SK-N-SH (cell line): ENCODE measurements at regions not wholly inside any gene's neighbourhood (a gene's known extent, or its start where the extent isn't known, plus 50 kb on each side); places are given as distances from the start of the nearest gene placed in this dataset.
A peak's percentile ranks its signal among the peaks of the same experiment; 100 is the strongest.

Experiments used
- CTCF ChIA-PET: fragments of 300-600, 350-600 bp; formaldehyde crosslinking; extraction: SDS; loops from one replicate; lab custom pipeline; 2021; lab: Yijun Ruan, JAX
- POLR2A ChIA-PET: fragments of 350-600 bp; sonication (Branson Sonifier 250); formaldehyde crosslinking; extraction: SDS; loops from one replicate; lab custom pipeline; 2020; ENCODE audit warnings: antibody characterized with exemption, inconsistent platforms; lab: Yijun Ruan, JAX
- DNase-seq: peaks from one replicate; pipeline ENCODE4 v3.0.0; 2012
- H2AFZ ChIP-seq: fragments of 200-600 bp; sonication (generic); 2 replicates; pipeline ENCODE4 v1.8.1; 2016; ENCODE audit warnings: antibody characterized with exemption, mild to moderate bottlenecking, low read depth
- H3F3A ChIP-seq: fragments of 200-600 bp; sonication (generic); replicated peaks from 2 replicates; pipeline ENCODE3; 2016; ENCODE audit warnings: antibody characterized with exemption, mild to moderate bottlenecking; ENCODE audit not compliant: insufficient read depth
- H3K27ac ChIP-seq, 2 experiments: fragments of 200-500 bp in 1 of 2; fragments of 200-600 bp in 1 of 2; sonication (Bioruptor generic) in 1 of 2; sonication (generic), shearing (Covaris generic) in 1 of 2; 2 replicates each; pipeline versions ENCODE4 v1.5.1 to v1.6.1; 2014 to 2016; ENCODE audit warnings: low read depth in 2 of 2, inconsistent platforms in 1 of 2, low read length in 1 of 2, mild to moderate bottlenecking in 1 of 2, mixed read lengths in 1 of 2
- H3K27me3 ChIP-seq: fragments of 200-600 bp; sonication (generic), shearing (Covaris generic); 2 replicates; pipeline ENCODE4 v1.6.1; 2016; ENCODE audit warnings: mixed run types; ENCODE audit not compliant: insufficient read depth
- H3K36me3 ChIP-seq, 2 experiments: fragments of 200-500 bp in 1 of 2; fragments of 200-600 bp in 1 of 2; sonication (Bioruptor generic) in 1 of 2; sonication (generic) in 1 of 2; replicated peaks in 1 of 2; 2 replicates each; pipeline versions ENCODE3 to v1.5.1; 2014 to 2016; ENCODE audit warnings: low read length in 1 of 2, mild to moderate bottlenecking in 1 of 2; ENCODE audit not compliant: insufficient read depth in 2 of 2, control insufficient read depth in 1 of 2
- H3K4me1 ChIP-seq, 2 experiments: fragments of 200-500 bp in 1 of 2; fragments of 200-600 bp in 1 of 2; sonication (Bioruptor generic) in 1 of 2; sonication (generic), shearing (Covaris generic) in 1 of 2; 2 replicates each; pipeline versions ENCODE4 v1.5.1 to v1.6.1; 2014 to 2016; ENCODE audit warnings: low read depth in 1 of 2, low read length in 1 of 2, mixed run types in 1 of 2; ENCODE audit not compliant: insufficient read depth in 2 of 2, control insufficient read depth in 1 of 2
- H3K4me2 ChIP-seq: fragments of 200-600 bp; sonication (generic), shearing (Covaris generic); 2 replicates; pipeline ENCODE4 v1.6.1; 2017; ENCODE audit warnings: mixed run types
- H3K4me3 ChIP-seq, 2 experiments: fragments of 200-500 bp in 1 of 2; fragments of 200-600 bp in 1 of 2; sonication (Bioruptor generic) in 1 of 2; sonication (generic), shearing (Covaris generic) in 1 of 2; 2 replicates each; pipeline versions ENCODE4 v1.5.1 to v1.8.1; 2014 to 2016; ENCODE audit warnings: low read depth in 2 of 2, inconsistent platforms in 1 of 2, low read length in 1 of 2, mild to moderate bottlenecking in 1 of 2, mixed read lengths in 1 of 2, moderate library complexity in 1 of 2
- H3K79me2 ChIP-seq: fragments of 200-600 bp; sonication (generic); 2 replicates; pipeline ENCODE4 v1.8.1; 2017; ENCODE audit warnings: mild to moderate bottlenecking; ENCODE audit not compliant: insufficient read depth
- H3K9ac ChIP-seq: fragments of 200-600 bp; sonication (generic); 2 replicates; pipeline ENCODE4 v1.6.1; 2017; ENCODE audit warnings: mixed run types
- H3K9me2 ChIP-seq: fragments of 200-600 bp; sonication (generic); 2 replicates; pipeline ENCODE4 v1.6.1; 2017; ENCODE audit warnings: mixed run types
- H3K9me3 ChIP-seq: fragments of 200-600 bp; sonication (generic); 2 replicates; pipeline ENCODE4 v1.6.1; 2017; ENCODE audit warnings: mixed run types, mild to moderate bottlenecking, moderate library complexity
- H4K20me1 ChIP-seq: fragments of 200-600 bp; sonication (generic); 2 replicates; pipeline ENCODE4 v1.6.1; 2017; ENCODE audit warnings: mild to moderate bottlenecking, mixed run types; ENCODE audit not compliant: insufficient read depth
- MEF2A ChIP-seq: IDR thresholded peaks from 2 replicates; pipeline ENCODE4 v1.4.0; 2012; ENCODE audit warnings: low read depth, borderline replicate concordance
- NFIC ChIP-seq: IDR thresholded peaks from 2 replicates; pipeline ENCODE4 v1.4.0; 2012; ENCODE audit warnings: borderline replicate concordance
- RAD21 ChIP-seq: IDR thresholded peaks from 2 replicates; pipeline ENCODE4 v1.6.1; 2012; ENCODE audit warnings: mild to moderate bottlenecking, low read length
- SMC3 ChIP-seq: IDR thresholded peaks from 2 replicates; pipeline ENCODE4 v1.6.1; 2012; ENCODE audit warnings: low read depth, low read length, improper control_type of control experiment
- TAF1 ChIP-seq: IDR thresholded peaks from 2 replicates; pipeline ENCODE4 v1.6.1; 2012; ENCODE audit warnings: low read depth, mild to moderate bottlenecking, low read length, moderate library complexity, borderline replicate concordance
- WGBS: methylation state at CpG from one replicate; pipeline ENCODE4 v1.1.6; 2017; ENCODE audit warnings: low lambda C conversion rate; 5-methylcytosine and 5-hydroxymethylcytosine counted together
- TF ChIP-seq, protein P1 (sequence below): IDR thresholded peaks from 2 replicates; pipeline ENCODE4 v1.6.1; 2012; ENCODE audit warnings: mild to moderate bottlenecking, low read depth, low read length, moderate library complexity
- TF ChIP-seq, protein P2 (sequence below): fragments of 200-600 bp; sonication (generic); IDR thresholded peaks from 2 replicates; pipeline ENCODE4 v1.6.1; 2017; ENCODE audit warnings: antibody characterized with exemption, mild to moderate bottlenecking, moderate library complexity
- TF ChIP-seq, protein P3 (sequence below): IDR thresholded peaks from 2 replicates; pipeline ENCODE4; 2012

DNA sequence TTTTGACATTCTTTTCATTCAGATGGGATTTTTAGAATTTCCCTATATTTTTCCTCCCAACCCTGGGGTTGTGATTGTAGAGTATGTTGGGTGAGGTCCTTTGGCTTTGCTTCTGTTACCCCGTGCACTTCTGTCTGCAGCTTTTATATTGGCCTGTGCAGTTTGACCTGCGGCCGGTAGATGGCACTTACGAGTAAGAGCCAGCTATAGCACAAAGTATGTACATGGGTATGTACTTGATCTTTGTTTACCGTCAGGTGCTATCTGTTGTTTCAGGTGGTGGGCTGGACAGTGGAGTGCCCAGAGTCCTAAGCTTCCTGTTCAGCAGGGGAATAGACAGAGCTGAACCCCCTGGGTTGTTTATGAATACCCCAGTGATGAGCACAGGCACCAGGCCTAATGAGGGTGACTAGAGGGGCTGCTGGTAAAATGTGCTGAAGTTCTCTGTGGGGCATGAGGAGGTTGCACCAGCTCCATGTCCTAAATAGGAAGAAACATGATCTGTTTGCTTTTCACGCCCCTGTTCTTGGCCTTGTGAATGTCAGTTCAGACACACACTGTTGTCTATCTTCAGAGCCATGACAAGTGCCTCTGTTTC, 58.9 kb upstream of the THUMPD2 start:
- POLR2A ChIA-PET: no interaction called here
- DNase-seq: peak; percentile 13

More for the DNA sequence above, 58.9 kb upstream of the THUMPD2 start:
- Histone ChIP-seq H3K4me2 (no peak overlapping the region), H3F3A (no peaks in the 10 kb centered on the region), H4K20me1 (no peaks in the 10 kb centered on the region), H3K4me1 (no peaks in the 10 kb centered on the region), H3K9ac (no peak overlapping the region), H3K9me2 (no peaks in the 10 kb centered on the region), H3K9me3 (0 out of 2 replicates have a peak, but pooled peaks cover 14% of the 10 kb centered on the region), H3K27me3 (no peaks in the 10 kb centered on the region), H3K27ac (no peak overlapping the region), H3K4me3 (no peak overlapping the region), H3K36me3 (no peaks in the 10 kb centered on the region), H2AFZ (no peak overlapping the region), H3K79me2 (no peaks in the 10 kb centered on the region)
- WGBS: 29% methylated on average over 6 of the region's 6 CpGs
- CTCF ChIA-PET: interaction anchor here (0.5 to 1.5 kb wide), 13 partner anchors 8 to 1988 kb away, joined by 3 to 8 read pairs (median 3); no protein-coding TSS in a partner anchor
- TF ChIP-seq, protein P1, sequence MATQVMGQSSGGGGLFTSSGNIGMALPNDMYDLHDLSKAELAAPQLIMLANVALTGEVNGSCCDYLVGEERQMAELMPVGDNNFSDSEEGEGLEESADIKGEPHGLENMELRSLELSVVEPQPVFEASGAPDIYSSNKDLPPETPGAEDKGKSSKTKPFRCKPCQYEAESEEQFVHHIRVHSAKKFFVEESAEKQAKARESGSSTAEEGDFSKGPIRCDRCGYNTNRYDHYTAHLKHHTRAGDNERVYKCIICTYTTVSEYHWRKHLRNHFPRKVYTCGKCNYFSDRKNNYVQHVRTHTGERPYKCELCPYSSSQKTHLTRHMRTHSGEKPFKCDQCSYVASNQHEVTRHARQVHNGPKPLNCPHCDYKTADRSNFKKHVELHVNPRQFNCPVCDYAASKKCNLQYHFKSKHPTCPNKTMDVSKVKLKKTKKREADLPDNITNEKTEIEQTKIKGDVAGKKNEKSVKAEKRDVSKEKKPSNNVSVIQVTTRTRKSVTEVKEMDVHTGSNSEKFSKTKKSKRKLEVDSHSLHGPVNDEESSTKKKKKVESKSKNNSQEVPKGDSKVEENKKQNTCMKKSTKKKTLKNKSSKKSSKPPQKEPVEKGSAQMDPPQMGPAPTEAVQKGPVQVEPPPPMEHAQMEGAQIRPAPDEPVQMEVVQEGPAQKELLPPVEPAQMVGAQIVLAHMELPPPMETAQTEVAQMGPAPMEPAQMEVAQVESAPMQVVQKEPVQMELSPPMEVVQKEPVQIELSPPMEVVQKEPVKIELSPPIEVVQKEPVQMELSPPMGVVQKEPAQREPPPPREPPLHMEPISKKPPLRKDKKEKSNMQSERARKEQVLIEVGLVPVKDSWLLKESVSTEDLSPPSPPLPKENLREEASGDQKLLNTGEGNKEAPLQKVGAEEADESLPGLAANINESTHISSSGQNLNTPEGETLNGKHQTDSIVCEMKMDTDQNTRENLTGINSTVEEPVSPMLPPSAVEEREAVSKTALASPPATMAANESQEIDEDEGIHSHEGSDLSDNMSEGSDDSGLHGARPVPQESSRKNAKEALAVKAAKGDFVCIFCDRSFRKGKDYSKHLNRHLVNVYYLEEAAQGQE: no peak
- TF ChIP-seq MEF2A (no peak), NFIC (no peak), TAF1 (no peak), SMC3 (peak; percentile 39), RAD21 (peak; percentile 46)
- TF ChIP-seq, protein P2, sequence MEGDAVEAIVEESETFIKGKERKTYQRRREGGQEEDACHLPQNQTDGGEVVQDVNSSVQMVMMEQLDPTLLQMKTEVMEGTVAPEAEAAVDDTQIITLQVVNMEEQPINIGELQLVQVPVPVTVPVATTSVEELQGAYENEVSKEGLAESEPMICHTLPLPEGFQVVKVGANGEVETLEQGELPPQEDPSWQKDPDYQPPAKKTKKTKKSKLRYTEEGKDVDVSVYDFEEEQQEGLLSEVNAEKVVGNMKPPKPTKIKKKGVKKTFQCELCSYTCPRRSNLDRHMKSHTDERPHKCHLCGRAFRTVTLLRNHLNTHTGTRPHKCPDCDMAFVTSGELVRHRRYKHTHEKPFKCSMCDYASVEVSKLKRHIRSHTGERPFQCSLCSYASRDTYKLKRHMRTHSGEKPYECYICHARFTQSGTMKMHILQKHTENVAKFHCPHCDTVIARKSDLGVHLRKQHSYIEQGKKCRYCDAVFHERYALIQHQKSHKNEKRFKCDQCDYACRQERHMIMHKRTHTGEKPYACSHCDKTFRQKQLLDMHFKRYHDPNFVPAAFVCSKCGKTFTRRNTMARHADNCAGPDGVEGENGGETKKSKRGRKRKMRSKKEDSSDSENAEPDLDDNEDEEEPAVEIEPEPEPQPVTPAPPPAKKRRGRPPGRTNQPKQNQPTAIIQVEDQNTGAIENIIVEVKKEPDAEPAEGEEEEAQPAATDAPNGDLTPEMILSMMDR: peak; percentile 77
- TF ChIP-seq, protein P3, sequence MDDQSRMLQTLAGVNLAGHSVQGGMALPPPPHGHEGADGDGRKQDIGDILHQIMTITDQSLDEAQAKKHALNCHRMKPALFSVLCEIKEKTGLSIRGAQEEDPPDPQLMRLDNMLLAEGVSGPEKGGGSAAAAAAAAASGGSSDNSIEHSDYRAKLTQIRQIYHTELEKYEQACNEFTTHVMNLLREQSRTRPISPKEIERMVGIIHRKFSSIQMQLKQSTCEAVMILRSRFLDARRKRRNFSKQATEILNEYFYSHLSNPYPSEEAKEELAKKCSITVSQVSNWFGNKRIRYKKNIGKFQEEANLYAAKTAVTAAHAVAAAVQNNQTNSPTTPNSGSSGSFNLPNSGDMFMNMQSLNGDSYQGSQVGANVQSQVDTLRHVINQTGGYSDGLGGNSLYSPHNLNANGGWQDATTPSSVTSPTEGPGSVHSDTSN: no peak
